ENCODE measurements at regions not wholly inside any gene's neighbourhood (a gene's known extent, or its start where the extent isn't known, plus 50 kb on each side); places are given as distances from the start of the nearest gene placed in this dataset.

DNA sequence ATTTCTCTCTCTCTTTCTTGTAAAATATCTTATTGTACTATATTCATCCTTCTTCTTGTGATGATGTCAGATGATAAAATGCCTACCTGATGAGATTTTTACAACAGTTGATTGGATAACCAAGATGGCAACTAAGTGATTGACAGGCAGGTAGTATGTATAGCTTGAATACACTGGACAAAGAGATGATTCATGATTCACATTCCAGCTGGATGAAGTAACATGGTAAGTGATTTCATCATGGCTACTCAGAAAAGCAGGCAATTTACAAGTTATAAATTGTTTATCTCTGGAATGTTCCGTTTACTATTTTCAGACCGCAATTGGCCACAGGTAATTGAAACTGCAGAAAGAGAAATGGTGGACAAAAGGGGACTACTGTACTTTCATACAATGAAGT is 1471.7 kb upstream of the C9orf72 start:
- no TSS peak for BruUV-seq (replicated peaks)
- DNase-seq (ENCODE audit: low read depth, low spot score) (no peak), ATAC-seq (no peak)
- CTCF ChIA-PET = no interaction called here
- Histone ChIP-seq H3K9me3 (ENCODE audit: control insufficient read depth, insufficient read depth, low read depth, low read length) (no peaks in the 10 kb centered on the region), H3K4me1 (ENCODE audit: control insufficient read depth, insufficient read depth, low read length) (no peaks in the 10 kb centered on the region), H3K27me3 (ENCODE audit: control insufficient read depth, insufficient read depth, low read length) (no peaks in the 10 kb centered on the region), H3K4me3 (ENCODE audit: low read depth in 2 of 2, low read length in 2 of 2) (no peak overlapping the region), H3K27ac (ENCODE audit: low read length) (no peak overlapping the region), H3K36me3 (ENCODE audit: control insufficient read depth, insufficient read depth, low read length) (no peaks in the 10 kb centered on the region)
- in situ Hi-C loops (cut with HindIII; ENCODE audit: low pct_unique_long_range_greater_than_20kb, low sequenced_read_pairs) = no loop called here
- POLR2A ChIA-PET = no interaction called here
- TF ChIP-seq TCF7L2 (IDR thresholded peaks at IDR 0.05; ENCODE audit: low read depth, low read length) (no peak), POLR2AphosphoS5 (IDR thresholded peaks at IDR 0.05; ENCODE audit: low read depth, low read length) (no peak), SIN3A (IDR thresholded peaks at IDR 0.05; ENCODE audit: borderline replicate concordance, insufficient read depth, low read depth, low read length) (no peak)
- TF ChIP-seq, protein P1, sequence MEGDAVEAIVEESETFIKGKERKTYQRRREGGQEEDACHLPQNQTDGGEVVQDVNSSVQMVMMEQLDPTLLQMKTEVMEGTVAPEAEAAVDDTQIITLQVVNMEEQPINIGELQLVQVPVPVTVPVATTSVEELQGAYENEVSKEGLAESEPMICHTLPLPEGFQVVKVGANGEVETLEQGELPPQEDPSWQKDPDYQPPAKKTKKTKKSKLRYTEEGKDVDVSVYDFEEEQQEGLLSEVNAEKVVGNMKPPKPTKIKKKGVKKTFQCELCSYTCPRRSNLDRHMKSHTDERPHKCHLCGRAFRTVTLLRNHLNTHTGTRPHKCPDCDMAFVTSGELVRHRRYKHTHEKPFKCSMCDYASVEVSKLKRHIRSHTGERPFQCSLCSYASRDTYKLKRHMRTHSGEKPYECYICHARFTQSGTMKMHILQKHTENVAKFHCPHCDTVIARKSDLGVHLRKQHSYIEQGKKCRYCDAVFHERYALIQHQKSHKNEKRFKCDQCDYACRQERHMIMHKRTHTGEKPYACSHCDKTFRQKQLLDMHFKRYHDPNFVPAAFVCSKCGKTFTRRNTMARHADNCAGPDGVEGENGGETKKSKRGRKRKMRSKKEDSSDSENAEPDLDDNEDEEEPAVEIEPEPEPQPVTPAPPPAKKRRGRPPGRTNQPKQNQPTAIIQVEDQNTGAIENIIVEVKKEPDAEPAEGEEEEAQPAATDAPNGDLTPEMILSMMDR (IDR thresholded peaks at IDR 0.05) = no peak
- TF ChIP-seq, protein P2, sequence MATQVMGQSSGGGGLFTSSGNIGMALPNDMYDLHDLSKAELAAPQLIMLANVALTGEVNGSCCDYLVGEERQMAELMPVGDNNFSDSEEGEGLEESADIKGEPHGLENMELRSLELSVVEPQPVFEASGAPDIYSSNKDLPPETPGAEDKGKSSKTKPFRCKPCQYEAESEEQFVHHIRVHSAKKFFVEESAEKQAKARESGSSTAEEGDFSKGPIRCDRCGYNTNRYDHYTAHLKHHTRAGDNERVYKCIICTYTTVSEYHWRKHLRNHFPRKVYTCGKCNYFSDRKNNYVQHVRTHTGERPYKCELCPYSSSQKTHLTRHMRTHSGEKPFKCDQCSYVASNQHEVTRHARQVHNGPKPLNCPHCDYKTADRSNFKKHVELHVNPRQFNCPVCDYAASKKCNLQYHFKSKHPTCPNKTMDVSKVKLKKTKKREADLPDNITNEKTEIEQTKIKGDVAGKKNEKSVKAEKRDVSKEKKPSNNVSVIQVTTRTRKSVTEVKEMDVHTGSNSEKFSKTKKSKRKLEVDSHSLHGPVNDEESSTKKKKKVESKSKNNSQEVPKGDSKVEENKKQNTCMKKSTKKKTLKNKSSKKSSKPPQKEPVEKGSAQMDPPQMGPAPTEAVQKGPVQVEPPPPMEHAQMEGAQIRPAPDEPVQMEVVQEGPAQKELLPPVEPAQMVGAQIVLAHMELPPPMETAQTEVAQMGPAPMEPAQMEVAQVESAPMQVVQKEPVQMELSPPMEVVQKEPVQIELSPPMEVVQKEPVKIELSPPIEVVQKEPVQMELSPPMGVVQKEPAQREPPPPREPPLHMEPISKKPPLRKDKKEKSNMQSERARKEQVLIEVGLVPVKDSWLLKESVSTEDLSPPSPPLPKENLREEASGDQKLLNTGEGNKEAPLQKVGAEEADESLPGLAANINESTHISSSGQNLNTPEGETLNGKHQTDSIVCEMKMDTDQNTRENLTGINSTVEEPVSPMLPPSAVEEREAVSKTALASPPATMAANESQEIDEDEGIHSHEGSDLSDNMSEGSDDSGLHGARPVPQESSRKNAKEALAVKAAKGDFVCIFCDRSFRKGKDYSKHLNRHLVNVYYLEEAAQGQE (IDR thresholded peaks at IDR 0.05; ENCODE audit: insufficient read depth in 1 of 2, low read depth in 2 of 2, low read length in 1 of 2) = no peak
- intact Hi-C loops (cut with micrococcal nuclease; ENCODE audit: unreplicated experiment) = no loop called here

DNA sequence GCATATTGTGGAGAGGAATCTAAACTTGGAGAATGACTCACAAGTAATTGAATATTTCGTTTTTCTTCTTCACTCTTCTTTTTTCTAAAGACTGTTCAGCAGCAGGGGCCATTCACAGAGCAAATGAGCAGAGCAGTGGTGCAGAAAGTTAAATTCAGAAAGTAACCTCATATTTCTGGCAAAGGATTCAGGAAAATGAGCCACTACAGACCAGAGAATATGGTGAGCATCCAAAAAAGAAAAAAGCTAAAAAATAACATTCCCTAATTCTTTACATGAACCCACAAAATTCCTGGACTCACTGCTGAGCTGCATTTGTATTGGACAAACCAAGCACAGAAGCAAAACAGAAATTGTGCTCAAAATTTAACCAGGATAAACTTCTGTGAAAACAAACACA is 1486.8 kb upstream of the C9orf72 start:
- in situ Hi-C loops (cut with HindIII; ENCODE audit: low pct_unique_long_range_greater_than_20kb, low sequenced_read_pairs) (no loop called here), intact Hi-C loops (cut with micrococcal nuclease; ENCODE audit: unreplicated experiment) (no loop called here)
- BruUV-seq (replicated peaks) = no TSS peak
- ATAC-seq = no peak
- POLR2A ChIA-PET = no interaction called here
- no peak for DNase-seq (ENCODE audit: low read depth, low spot score)
- CTCF ChIA-PET = no interaction called here
- Histone ChIP-seq H3K4me3 (ENCODE audit: low read depth in 2 of 2, low read length in 2 of 2) (no peak overlapping the region), H3K9me3 (ENCODE audit: control insufficient read depth, insufficient read depth, low read depth, low read length) (no peaks in the 10 kb centered on the region), H3K27ac (ENCODE audit: low read length) (no peak overlapping the region), H3K4me1 (ENCODE audit: control insufficient read depth, insufficient read depth, low read length) (no peaks in the 10 kb centered on the region), H3K36me3 (ENCODE audit: control insufficient read depth, insufficient read depth, low read length) (no peaks in the 10 kb centered on the region), H3K27me3 (ENCODE audit: control insufficient read depth, insufficient read depth, low read length) (no peaks in the 10 kb centered on the region)
- no peak for TF ChIP-seq POLR2AphosphoS5 (IDR thresholded peaks at IDR 0.05; ENCODE audit: low read depth, low read length)
- no peak for TF ChIP-seq TCF7L2 (IDR thresholded peaks at IDR 0.05; ENCODE audit: low read depth, low read length)
- TF ChIP-seq, protein P2 (IDR thresholded peaks at IDR 0.05; ENCODE audit: insufficient read depth in 1 of 2, low read depth in 2 of 2, low read length in 1 of 2) = no peak
- no peak for TF ChIP-seq SIN3A (IDR thresholded peaks at IDR 0.05; ENCODE audit: borderline replicate concordance, insufficient read depth, low read depth, low read length)
- TF ChIP-seq, protein P1 (IDR thresholded peaks at IDR 0.05) = no peak
